ENCODE measurements at regions not wholly inside any gene's neighbourhood (a gene's known extent, or its start where the extent isn't known, plus 50 kb on each side); places are given as distances from the start of the nearest gene placed in this dataset.
A peak's percentile ranks its signal among the peaks of the same experiment; 100 is the strongest.

DNA sequence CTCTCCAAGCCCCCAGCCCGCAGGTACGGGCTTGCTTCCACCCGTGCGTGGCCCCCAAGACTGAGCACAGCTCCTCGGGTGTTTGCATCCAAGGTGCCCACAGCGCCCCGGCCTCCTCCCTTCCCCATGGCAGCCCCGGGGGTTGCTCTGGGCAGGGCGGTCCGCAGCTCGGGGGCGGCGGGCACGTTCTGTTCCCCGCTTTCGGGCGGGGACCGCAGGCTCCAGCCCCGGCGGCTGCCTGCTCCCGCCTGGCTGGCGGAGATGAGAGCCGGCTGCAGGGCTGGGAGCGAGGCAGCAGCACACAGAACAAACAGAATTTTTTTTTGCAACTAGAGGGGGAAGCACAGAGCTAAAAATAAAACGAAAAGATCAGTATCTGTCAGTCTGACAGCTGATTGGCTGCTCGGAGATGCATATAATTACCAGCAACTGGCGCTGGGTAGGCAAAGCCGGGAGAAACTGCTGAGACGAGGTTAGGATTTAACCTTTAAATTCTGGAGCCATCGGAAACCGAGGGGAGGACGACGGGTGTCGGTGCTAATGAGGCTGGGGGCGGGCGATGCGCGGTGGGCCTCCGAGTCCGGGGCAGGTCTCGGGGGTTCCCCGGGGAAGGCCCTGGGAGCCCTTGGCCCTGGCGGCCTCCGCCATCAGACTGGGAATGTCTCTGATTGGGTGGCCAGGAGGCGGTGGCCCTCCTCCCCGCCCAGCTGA lies 142.7 kb upstream of the IER5L start:
- Histone ChIP-seq H2AK5ac (ENCODE audit: low read depth, low read length) (no peak overlapping the region), H4K8ac (ENCODE audit: extremely low read depth, insufficient read depth, low read length) (no peak overlapping the region), H3K79me1 (ENCODE audit: low read depth, low read length) (no peaks in the 10 kb centered on the region), H3K18ac (ENCODE audit: extremely low read depth, low read length) (peak overlapping the region; percentile 83), H3K4me2 (ENCODE audit: insufficient read depth in 1 of 2, low read depth in 2 of 2, low read length in 2 of 2) (peak overlapping the region; percentile 56 to 67), H2BK120ac (replicated peaks; ENCODE audit: low read depth, low read length) (no peak overlapping the region), H3K14ac (ENCODE audit: insufficient read length) (no peak overlapping the region), H3K36me3 (ENCODE audit: control insufficient read depth in 2 of 4, insufficient read depth in 4 of 4, low read length in 3 of 4) (no peaks in the 10 kb centered on the region), H3K23ac (ENCODE audit: insufficient read length) (no peak overlapping the region), H4K5ac (ENCODE audit: insufficient read length, low read depth, low read length) (peak overlapping the region; percentile 28), H3K27ac (ENCODE audit: low read depth, low read length) (no peak overlapping the region), H2AFZ (ENCODE audit: low read length) (peak overlapping the region; percentile 39; the same call in 1 of the 2 replicates), H3K9ac (replicated peaks in 1 of 4; ENCODE audit: extremely low read depth in 1 of 4, low read depth in 3 of 4, low read length in 3 of 4) (no peak overlapping the region), H3K79me2 (ENCODE audit: control insufficient read depth in 1 of 2, insufficient read depth in 2 of 2, low read length in 2 of 2) (no peaks in the 10 kb centered on the region), H3K23me2 (ENCODE audit: low read depth, low read length) (peaks cover 6% of the 10 kb centered on the region; the same call in 1 of the 2 replicates), H3K4ac (replicated peaks; ENCODE audit: insufficient read length, low read depth, low read length) (peak overlapping the region; percentile 44), H4K20me1 (replicated peaks in 1 of 2; ENCODE audit: control insufficient read depth in 1 of 2, insufficient read depth in 2 of 2, low read length in 2 of 2) (no peaks in the 10 kb centered on the region), H3K56ac (replicated peaks; ENCODE audit: insufficient read length, low read depth, low read length) (no peak overlapping the region), H2BK12ac (ENCODE audit: low read depth, low read length) (peak overlapping the region; percentile 50; the same call in 1 of the 2 replicates), H3K9me3 (ENCODE audit: insufficient read depth in 2 of 2, low read depth in 1 of 2, low read length in 1 of 2) (no peaks in the 10 kb centered on the region), H4K91ac (replicated peaks; ENCODE audit: insufficient read length, low read length) (peak overlapping the region; percentile 86), H3K4me3 (ENCODE audit: extremely low read depth in 1 of 4, insufficient read depth in 2 of 4, low read depth in 3 of 4, low read length in 4 of 4) (peak overlapping the region; percentile 8 to 54 (median 23); a peak in 5 of 8 replicates), H2BK5ac (ENCODE audit: low read depth, low read length) (peak overlapping the region; percentile 75; the same call in 1 of the 2 replicates), H2BK15ac (ENCODE audit: low read length) (peak overlapping the region; percentile 97; the same call in 1 of the 2 replicates), H2BK20ac (ENCODE audit: low read length) (no peak overlapping the region), H3K4me1 (replicated peaks in 1 of 4; ENCODE audit: control insufficient read depth in 3 of 4, insufficient read depth in 4 of 4, low read length in 3 of 4) (peaks cover 0 to 19% (median 12%) of the 10 kb centered on the region in 4 experiments; a peak in 6 of 7 replicates), H3K27me3 (replicated peaks in 1 of 4; ENCODE audit: control insufficient read depth in 3 of 4, extremely low read depth in 1 of 4, insufficient read depth in 3 of 4, low read length in 3 of 4) (peaks cover 0 to 7% (median 5%) of the 10 kb centered on the region in 4 experiments; a peak in 4 of 7 replicates)
- 11% methylated on average over 39 of the region's 46 CpGs; no CpG with 5 or more reads in 1 of the 2 experiments for WGBS, 2 experiments (ENCODE audit: extremely low coverage in 1 of 2, insufficient coverage in 1 of 2, insufficient read length in 1 of 2, insufficient replicate concordance in 2 of 2, low coverage in 1 of 2, low lambda C conversion rate in 2 of 2, missing lambda C conversion rate in 1 of 2)
- DNase-seq (ENCODE audit: low read depth in 1 of 2, low spot score in 2 of 2): peak in 1 of 2 experiments; percentile 77
- TF ChIP-seq TBP (IDR thresholded peaks at IDR 0.05; ENCODE audit: low read depth, low read length): no peak
- peak in 1 of 2 experiments; percentile 60; a peak in 1 of 4 replicates for TF ChIP-seq SIN3A (conservative IDR thresholded peaks at IDR 0.05 in 1 of 2, IDR thresholded peaks at IDR 0.05 in 1 of 2; ENCODE audit: low read depth in 1 of 2, low read length in 2 of 2)
- no peak for TF ChIP-seq CEBPB (IDR thresholded peaks at IDR 0.05; ENCODE audit: low read depth, low read length)
- TF ChIP-seq RAD21 (IDR thresholded peaks at IDR 0.05 in 1 of 2, conservative IDR thresholded peaks at IDR 0.05 in 1 of 2; ENCODE audit: low read depth in 2 of 2, low read length in 2 of 2): peak in 1 of 2 experiments; percentile 23; a peak in 2 of 4 replicates
- 0 out of 2 replicates have a peak, but pooled peaks have one; percentile 14 for TF ChIP-seq SUZ12 (IDR thresholded peaks at IDR 0.05; ENCODE audit: low read length)
- TF ChIP-seq, protein P1, sequence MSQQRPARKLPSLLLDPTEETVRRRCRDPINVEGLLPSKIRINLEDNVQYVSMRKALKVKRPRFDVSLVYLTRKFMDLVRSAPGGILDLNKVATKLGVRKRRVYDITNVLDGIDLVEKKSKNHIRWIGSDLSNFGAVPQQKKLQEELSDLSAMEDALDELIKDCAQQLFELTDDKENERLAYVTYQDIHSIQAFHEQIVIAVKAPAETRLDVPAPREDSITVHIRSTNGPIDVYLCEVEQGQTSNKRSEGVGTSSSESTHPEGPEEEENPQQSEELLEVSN (IDR thresholded peaks at IDR 0.05): peak; percentile 40; the same call in 1 of the 2 replicates
- TF ChIP-seq EZH2 (IDR thresholded peaks at IDR 0.05; ENCODE audit: low read depth, low read length, severe bottlenecking): peak; percentile 9
- 0 out of 2 replicates have a peak, but pooled peaks have one; percentile 24 for TF ChIP-seq RBBP5 (IDR thresholded peaks at IDR 0.05; ENCODE audit: borderline replicate concordance, low read depth, low read length)
- POLR2A ChIA-PET (ENCODE audit: partially characterized antibody): interaction anchor here (0.8 to 3.9 kb wide), 11 partner anchors 13 to 181 kb away, joined by 3 to 23 read pairs (median 4); no protein-coding TSS in a partner anchor
- FAIRE-seq: peak; percentile 24
- CTCF ChIA-PET (ENCODE audit: partially characterized antibody): interaction anchor here (1.0 to 2.7 kb wide), 15 partner anchors 9 to 288 kb away, joined by 3 to 8 read pairs (median 5); no protein-coding TSS in a partner anchor
